Peyer's patch (tissue), 4 donors: ENCODE measurements at regions not wholly inside any gene's neighbourhood (a gene's known extent, or its start where the extent isn't known, plus 50 kb on each side); places are given as distances from the start of the nearest gene placed in this dataset.

Source experiments
- CTCF ChIP-seq, 6 experiments: fragments of 450-650 bp in 4 of 6; fragments of 200-600 bp in 2 of 6; sonication (generic) in 1 of 6; IDR thresholded peaks; one replicate each; pipeline ENCODE4 v1.5.1; 2017 to 2019; ENCODE audit warnings: antibody characterized with exemption in 6 of 6, mild to moderate bottlenecking in 3 of 6, moderate library complexity in 1 of 6
- POLR2A ChIP-seq, 2 donors: fragments of 450-650 bp; IDR thresholded peaks; one replicate each; pipeline ENCODE4 v1.5.1; 2017; ENCODE audit warnings: antibody characterized with exemption in 2 of 2, mild to moderate bottlenecking in 2 of 2, moderate library complexity in 2 of 2

GRCh38 chr4:115456231-115456630, 342.8 kb upstream of the NDST4 start:
- no peak for TF ChIP-seq CTCF (IDR thresholded peaks at IDR 0.05)
- no peak for TF ChIP-seq POLR2A (IDR thresholded peaks at IDR 0.05)
